GM21737 (cell line): ENCODE measurements at regions not wholly inside any gene's neighbourhood (a gene's known extent, or its start where the extent isn't known, plus 50 kb on each side); places are given as distances from the start of the nearest gene placed in this dataset.
"Not testable (repeated sequence)": the region's sequence is repeated elsewhere in the genome, so short reads cannot be mapped to it uniquely, and the experiment has no call there.

Experiments used
- ATAC-seq: cut with Tn5 transposase; IDR thresholded peaks from one replicate; pipeline ENCODE4 v1.9.1; 2021; ENCODE audit warnings: mild to moderate bottlenecking, moderate library complexity; ENCODE audit not compliant: unreplicated experiment

GRCh38 chr4:28241021-28241420, 1380.4 kb downstream of the STIM2 start:
- ATAC-seq: no peak

- ATAC-seq: no peak
Observed at GRCh38 chr4:28247805-28248204, 1387.2 kb downstream of the STIM2 start.

GRCh38 chr4:28248269-28248668, 1387.6 kb downstream of the STIM2 start:
- ATAC-seq: no peak

GRCh38 chr4:28250646-28251045, 1390.0 kb downstream of the STIM2 start:
- no peak for ATAC-seq

- no peak for ATAC-seq
Observed at GRCh38 chr4:28251831-28252230, 1391.2 kb downstream of the STIM2 start.

GRCh38 chr4:28254003-28254402, 1393.4 kb downstream of the STIM2 start:
- ATAC-seq: no peak

GRCh38 chr4:28256295-28256694, 1395.7 kb downstream of the STIM2 start:
- no peak for ATAC-seq

- ATAC-seq: no peak
Observed at GRCh38 chr4:28259951-28260350, 1399.3 kb downstream of the STIM2 start.

- ATAC-seq: no peak
Observed at GRCh38 chr4:28267166-28267565, 1406.5 kb downstream of the STIM2 start.

GRCh38 chr4:28269426-28269825, 1408.8 kb downstream of the STIM2 start:
- ATAC-seq: no peak

- no peak for ATAC-seq
Observed at GRCh38 chr4:28277931-28278330, 1417.3 kb downstream of the STIM2 start.

- ATAC-seq: no peak
Observed at GRCh38 chr4:28278676-28279075, 1418.0 kb downstream of the STIM2 start.

GRCh38 chr4:28279249-28279648, 1418.6 kb downstream of the STIM2 start:
- ATAC-seq: no peak

- ATAC-seq: not testable (repeated sequence)
Observed at GRCh38 chr4:28286266-28286665, 1425.6 kb downstream of the STIM2 start.

GRCh38 chr4:28287831-28288233, 1427.2 kb downstream of the STIM2 start:
- no peak for ATAC-seq

GRCh38 chr4:28296239-28296638, 1435.6 kb downstream of the STIM2 start:
- ATAC-seq: no peak

- no peak for ATAC-seq
Observed at GRCh38 chr4:28310926-28311325, 1450.3 kb downstream of the STIM2 start.

GRCh38 chr4:28312497-28312896, 1451.9 kb downstream of the STIM2 start:
- not testable (repeated sequence) for ATAC-seq

- ATAC-seq: no peak
Observed at GRCh38 chr4:28313729-28314713, 1453.4 kb downstream of the STIM2 start.

GRCh38 chr4:28317221-28317620, 1456.6 kb downstream of the STIM2 start:
- ATAC-seq: no peak

- no peak for ATAC-seq
Observed at GRCh38 chr4:28334249-28334648, 1473.6 kb downstream of the STIM2 start.

GRCh38 chr4:28341784-28342183, 1481.1 kb downstream of the STIM2 start:
- no peak for ATAC-seq

- ATAC-seq: no peak
Observed at GRCh38 chr4:28350485-28350884, 1489.8 kb downstream of the STIM2 start.
